Hypothalamus (tissue), 51 donors: ENCODE measurements at regions not wholly inside any gene's neighbourhood (a gene's known extent, or its start where the extent isn't known, plus 50 kb on each side); places are given as distances from the start of the nearest gene placed in this dataset.
A peak's percentile ranks its signal among the peaks of the same experiment; 100 is the strongest.
"Not testable (repeated sequence)": the region's sequence is repeated elsewhere in the genome, so short reads cannot be mapped to it uniquely, and the experiment has no call there.

Source experiments
- DNase-seq, 51 donors: peaks; one replicate each; lab custom pipeline; 2025; lab: John Stamatoyannopoulos, UW

- no peak for DNase-seq
Measured at GRCh38 chr2:16375981-16376380, 289.7 kb downstream of the CYRIA start.

GRCh38 chr2:16375351-16375750, 290.3 kb downstream of the CYRIA start:
- DNase-seq: no peak

- no peak for DNase-seq
Measured at GRCh38 chr2:16374671-16375070, 291.0 kb downstream of the CYRIA start.

- no peak for DNase-seq
Measured at GRCh38 chr2:16373341-16373740, 292.3 kb downstream of the CYRIA start.

GRCh38 chr2:16371751-16372150, 293.9 kb downstream of the CYRIA start:
- DNase-seq: no peak

GRCh38 chr2:16368951-16369350, 296.7 kb downstream of the CYRIA start:
- DNase-seq: no peak

GRCh38 chr2:16368328-16368727, 297.3 kb downstream of the CYRIA start:
- DNase-seq: no peak

- no peak for DNase-seq
Measured at GRCh38 chr2:16365366-16365765, 300.3 kb downstream of the CYRIA start.

- no peak for DNase-seq
Measured at GRCh38 chr2:16363581-16363980, 302.1 kb downstream of the CYRIA start.

GRCh38 chr2:16362611-16363010, 303.0 kb downstream of the CYRIA start:
- DNase-seq: no peak

- DNase-seq: no peak
Measured at GRCh38 chr2:16361261-16361995, 304.2 kb downstream of the CYRIA start.

- peak in 1 of 51 donors; percentile 9 for DNase-seq
Measured at GRCh38 chr2:16359961-16360360, 305.7 kb downstream of the CYRIA start.

- DNase-seq: no peak
Measured at GRCh38 chr2:16357188-16357587, 308.4 kb downstream of the CYRIA start.

- no peak for DNase-seq
Measured at GRCh38 chr2:16351541-16351940, 314.1 kb downstream of the CYRIA start.

GRCh38 chr2:16351137-16351536, 314.5 kb downstream of the CYRIA start:
- no peak for DNase-seq

GRCh38 chr2:16350211-16350610, 315.4 kb downstream of the CYRIA start:
- no peak for DNase-seq

GRCh38 chr2:16349811-16350210, 315.8 kb downstream of the CYRIA start:
- DNase-seq: no peak

GRCh38 chr2:16348821-16349515, 316.7 kb downstream of the CYRIA start:
- DNase-seq: no peak

GRCh38 chr2:16346671-16347070, 319.0 kb downstream of the CYRIA start:
- DNase-seq: no peak

- DNase-seq: not testable (repeated sequence)
Measured at GRCh38 chr2:16345231-16345630, 320.4 kb downstream of the CYRIA start.

- no peak for DNase-seq
Measured at GRCh38 chr2:16339206-16339605, 326.4 kb downstream of the CYRIA start.

- DNase-seq: no peak
Measured at GRCh38 chr2:16338026-16338425, 327.6 kb downstream of the CYRIA start.
